IPS-18a (cell line): ENCODE measurements at regions not wholly inside any gene's neighbourhood (a gene's known extent, or its start where the extent isn't known, plus 50 kb on each side); places are given as distances from the start of the nearest gene placed in this dataset.

ENCODE experiments used
- H3K27ac ChIP-seq: one replicate; pipeline ENCODE4 v1.5.1; 2013; ENCODE audit warnings: low read length
- H3K27me3 ChIP-seq: one replicate; pipeline ENCODE4 v1.6.1; 2013; ENCODE audit warnings: mild to moderate bottlenecking, low read length; ENCODE audit not compliant: control insufficient read depth, insufficient read depth
- H3K36me3 ChIP-seq: one replicate; pipeline ENCODE4 v1.6.1; 2013; ENCODE audit warnings: low read depth, low read length; ENCODE audit not compliant: control insufficient read depth
- H3K4me1 ChIP-seq: one replicate; pipeline ENCODE4 v1.6.1; 2013; ENCODE audit warnings: low read depth, low read length; ENCODE audit not compliant: control insufficient read depth
- H3K4me3 ChIP-seq: one replicate; pipeline ENCODE4 v1.5.1; 2013; ENCODE audit warnings: low read length
- H3K9ac ChIP-seq: one replicate; pipeline ENCODE4 v1.6.1; 2013; ENCODE audit warnings: mild to moderate bottlenecking, low read length, moderate library complexity
- H3K9me3 ChIP-seq: one replicate; pipeline ENCODE4 v1.6.1; 2013; ENCODE audit warnings: low read depth, low read length; ENCODE audit not compliant: control insufficient read depth

- Histone ChIP-seq H3K27me3 (no peaks in the 10 kb centered on the region), H3K4me3 (no peak overlapping the region), H3K27ac (no peak overlapping the region), H3K9me3 (no peaks in the 10 kb centered on the region), H3K4me1 (peaks cover 3% of the 10 kb centered on the region), H3K36me3 (no peaks in the 10 kb centered on the region), H3K9ac (no peak overlapping the region)
Measured at GRCh38 chr3:127520993-127521392, 69.5 kb downstream of the TPRA1 start.

- Histone ChIP-seq H3K4me3 (no peak overlapping the region), H3K9me3 (no peaks in the 10 kb centered on the region), H3K9ac (no peak overlapping the region), H3K4me1 (no peaks in the 10 kb centered on the region), H3K36me3 (no peaks in the 10 kb centered on the region), H3K27ac (no peak overlapping the region), H3K27me3 (no peaks in the 10 kb centered on the region)
Measured at GRCh38 chr3:127518456-127519081, 72.0 kb downstream of the TPRA1 start.

GRCh38 chr3:127512256-127512655, 78.3 kb downstream of the TPRA1 start:
- Histone ChIP-seq H3K4me3 (no peak overlapping the region), H3K4me1 (peaks cover 3% of the 10 kb centered on the region), H3K9ac (no peak overlapping the region), H3K36me3 (no peaks in the 10 kb centered on the region), H3K27me3 (no peaks in the 10 kb centered on the region), H3K27ac (no peak overlapping the region), H3K9me3 (no peaks in the 10 kb centered on the region)

GRCh38 chr3:127501177-127501576, 89.4 kb downstream of the TPRA1 start:
- H3K36me3 ChIP-seq, result no peaks in the 10 kb centered on the region

DNA sequence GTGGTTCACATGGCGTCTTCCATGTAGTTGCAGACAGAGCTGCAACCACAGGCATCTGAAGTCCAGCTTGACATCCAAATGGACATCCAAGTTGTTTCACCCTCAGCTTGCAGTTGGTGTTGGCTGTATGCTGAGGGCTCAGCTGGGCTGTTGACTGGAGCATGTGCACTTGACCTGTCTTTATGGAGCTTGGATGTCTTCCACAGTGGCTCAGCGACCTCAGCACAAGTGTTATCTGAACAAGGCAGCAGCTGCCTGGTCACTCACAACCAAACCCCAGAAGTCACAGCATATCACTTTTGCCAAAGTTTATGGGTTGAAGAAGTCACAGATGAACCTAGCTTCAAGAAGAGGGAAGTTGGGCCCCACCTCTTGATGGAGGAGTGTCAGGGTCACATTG, 92.9 kb downstream of the TPRA1 start:
- Histone ChIP-seq H3K4me3 (no peak overlapping the region), H3K9me3 (peaks cover 11% of the 10 kb centered on the region), H3K27me3 (no peaks in the 10 kb centered on the region), H3K4me1 (no peaks in the 10 kb centered on the region), H3K36me3 (no peaks in the 10 kb centered on the region), H3K9ac (no peak overlapping the region), H3K27ac (no peak overlapping the region)

More at GRCh38 chr3:127501177-127501576, 89.4 kb downstream of the TPRA1 start:
- Histone ChIP-seq H3K9me3 (peaks cover 6% of the 10 kb centered on the region), H3K27me3 (no peaks in the 10 kb centered on the region), H3K27ac (no peak overlapping the region), H3K9ac (no peak overlapping the region), H3K4me1 (no peaks in the 10 kb centered on the region), H3K4me3 (no peak overlapping the region)

- no peak overlapping the region for H3K4me3 ChIP-seq
- no peaks in the 10 kb centered on the region for H3K36me3 ChIP-seq
- no peaks in the 10 kb centered on the region for H3K4me1 ChIP-seq
- H3K9ac ChIP-seq, result no peak overlapping the region
- H3K9me3 ChIP-seq, result peaks cover 11% of the 10 kb centered on the region
- no peak overlapping the region for H3K27ac ChIP-seq
- no peaks in the 10 kb centered on the region for H3K27me3 ChIP-seq
Measured at GRCh38 chr3:127497166-127497565, 93.4 kb downstream of the TPRA1 start.

DNA sequence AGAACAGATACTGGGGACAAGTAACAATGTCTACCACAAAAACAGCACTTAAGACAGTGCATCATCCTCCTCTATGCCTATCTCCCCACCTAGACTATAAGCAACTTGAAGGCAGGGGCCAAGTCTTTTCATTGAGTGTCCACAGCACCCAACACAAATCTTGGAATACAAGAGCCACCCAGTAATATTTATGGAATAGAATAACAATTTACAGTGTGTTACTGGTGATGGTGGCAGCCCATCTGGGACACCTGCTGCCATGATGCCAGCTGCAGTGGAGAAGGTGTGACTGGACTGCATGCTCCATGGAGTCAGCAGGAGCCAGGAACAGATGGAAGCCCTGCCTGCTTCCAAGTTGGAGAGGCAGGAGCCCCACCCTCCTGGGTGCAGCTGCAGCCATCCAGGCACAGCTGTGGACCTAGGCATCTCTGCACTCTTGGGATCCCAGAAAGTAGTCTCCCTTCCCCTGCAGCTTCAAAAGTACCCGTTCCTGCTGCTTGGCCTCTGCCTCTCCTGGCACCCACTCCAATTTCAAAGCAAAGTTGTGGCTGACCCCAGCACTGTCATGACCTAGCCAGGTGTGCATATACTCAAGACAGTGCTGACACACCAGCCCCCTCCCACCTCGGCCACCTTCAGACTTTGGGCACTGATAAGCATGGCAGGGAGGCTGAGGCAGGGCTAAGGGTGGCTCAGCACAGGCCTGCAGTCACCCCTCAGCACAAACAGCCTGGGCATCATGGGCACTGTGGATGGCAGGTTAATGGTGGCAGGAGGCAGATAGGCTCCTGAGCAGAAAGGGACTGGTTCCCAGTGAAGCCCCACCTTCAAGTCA, 94.5 kb downstream of the TPRA1 start:
- Histone ChIP-seq H3K4me1 (no peaks in the 10 kb centered on the region), H3K27me3 (no peaks in the 10 kb centered on the region), H3K4me3 (no peak overlapping the region), H3K27ac (no peak overlapping the region), H3K36me3 (no peaks in the 10 kb centered on the region), H3K9ac (no peak overlapping the region), H3K9me3 (peaks cover 4% of the 10 kb centered on the region)

GRCh38 chr3:127493924-127494646, 96.4 kb downstream of the TPRA1 start:
- H3K4me1 ChIP-seq, result no peaks in the 10 kb centered on the region
- no peaks in the 10 kb centered on the region for H3K36me3 ChIP-seq
- no peak overlapping the region for H3K27ac ChIP-seq
- no peaks in the 10 kb centered on the region for H3K27me3 ChIP-seq
- no peak overlapping the region for H3K9ac ChIP-seq
- no peak overlapping the region for H3K4me3 ChIP-seq
- peaks cover 4% of the 10 kb centered on the region for H3K9me3 ChIP-seq

DNA sequence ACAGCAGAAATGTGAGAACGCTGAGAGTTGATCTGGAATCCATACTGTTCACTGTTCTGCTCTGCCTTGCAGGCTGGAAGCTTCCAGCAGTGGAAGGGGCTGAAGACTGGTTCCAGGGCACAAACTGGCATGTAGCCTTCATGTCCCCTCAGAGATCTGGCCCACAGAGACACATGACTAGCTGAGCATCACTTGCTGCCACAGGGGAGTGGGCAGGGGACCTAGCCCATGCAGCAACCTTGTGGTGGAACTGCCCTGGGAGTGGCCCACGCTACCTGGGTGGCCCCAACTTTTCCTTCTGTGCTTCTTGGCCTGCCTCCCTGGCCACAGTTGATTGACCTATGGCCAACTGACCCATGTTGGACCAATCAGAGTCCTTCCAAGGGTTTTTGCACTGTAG, 98.1 kb downstream of the TPRA1 start:
- Histone ChIP-seq H3K9ac (no peak overlapping the region), H3K27ac (no peak overlapping the region), H3K27me3 (no peaks in the 10 kb centered on the region), H3K36me3 (no peaks in the 10 kb centered on the region), H3K4me3 (no peak overlapping the region), H3K4me1 (no peaks in the 10 kb centered on the region), H3K9me3 (peaks cover 4% of the 10 kb centered on the region)

GRCh38 chr3:127491909-127492308, 98.6 kb downstream of the TPRA1 start:
- Histone ChIP-seq H3K4me3 (no peak overlapping the region), H3K36me3 (no peaks in the 10 kb centered on the region), H3K27me3 (no peaks in the 10 kb centered on the region), H3K9me3 (peaks cover 4% of the 10 kb centered on the region), H3K4me1 (no peaks in the 10 kb centered on the region), H3K27ac (no peak overlapping the region), H3K9ac (no peak overlapping the region)

DNA sequence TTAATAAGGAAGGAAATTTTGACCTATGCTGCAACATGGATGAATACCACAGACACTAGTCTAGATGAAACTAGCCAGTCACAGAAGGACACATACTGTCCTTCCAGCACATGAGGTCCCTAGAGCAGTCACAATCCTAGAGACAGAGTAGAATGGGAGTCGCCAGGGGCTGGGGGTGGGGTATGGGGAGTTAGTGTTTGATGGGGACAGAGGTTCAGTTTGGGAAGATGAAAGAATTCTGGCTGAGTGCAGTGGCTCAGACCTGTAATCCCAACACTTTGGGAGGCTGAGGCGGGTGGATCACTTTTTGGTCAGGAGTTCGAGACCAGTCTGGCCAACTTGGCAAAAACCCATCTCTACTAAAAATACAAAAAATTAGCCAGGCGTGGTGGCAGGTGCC, 99.2 kb downstream of the TPRA1 start:
- Histone ChIP-seq H3K4me3 (no peak overlapping the region), H3K36me3 (no peaks in the 10 kb centered on the region), H3K27ac (no peak overlapping the region), H3K9ac (no peak overlapping the region), H3K9me3 (peaks cover 4% of the 10 kb centered on the region), H3K4me1 (no peaks in the 10 kb centered on the region), H3K27me3 (no peaks in the 10 kb centered on the region)
